Mesodermal cell (in vitro differentiated cells): ENCODE measurements at regions not wholly inside any gene's neighbourhood (a gene's known extent, or its start where the extent isn't known, plus 50 kb on each side); places are given as distances from the start of the nearest gene placed in this dataset.
"Not testable (repeated sequence)": the region's sequence is repeated elsewhere in the genome, so short reads cannot be mapped to it uniquely, and the experiment has no call there.

Source experiments
- H3K27ac ChIP-seq: 2 replicates; pipeline ENCODE4 v1.7.0; 2013; ENCODE audit warnings: mild to moderate bottlenecking, low read depth, low read length, moderate library complexity; ENCODE audit not compliant: severe bottlenecking
- H3K36me3 ChIP-seq: 2 replicates; pipeline ENCODE4 v1.7.1; 2013; ENCODE audit warnings: mild to moderate bottlenecking, low read length, moderate library complexity; ENCODE audit not compliant: control insufficient read depth, insufficient read depth
- H3K4me1 ChIP-seq: one replicate; pipeline ENCODE4 v1.7.1; 2013; ENCODE audit warnings: mild to moderate bottlenecking, low read length; ENCODE audit not compliant: insufficient read depth, control insufficient read depth, poor library complexity, severe bottlenecking
- H3K4me3 ChIP-seq: 2 replicates; pipeline ENCODE4 v1.7.0; 2013; ENCODE audit warnings: low read length, control low read depth, mild to moderate bottlenecking; ENCODE audit not compliant: insufficient read depth, poor library complexity, severe bottlenecking; ENCODE audit errors: extremely low read depth
- H3K9me3 ChIP-seq: 2 replicates; pipeline ENCODE4 v1.7.1; 2013; ENCODE audit warnings: mild to moderate bottlenecking, low read length, moderate library complexity; ENCODE audit not compliant: control insufficient read depth
- WGBS, 2 experiments: methylation state at CpG; one replicate each; pipeline ENCODE4 v1.1.5; 2013; ENCODE audit warnings: missing lambda C conversion rate in 2 of 2; ENCODE audit not compliant: insufficient coverage in 2 of 2; 5-methylcytosine and 5-hydroxymethylcytosine counted together

DNA sequence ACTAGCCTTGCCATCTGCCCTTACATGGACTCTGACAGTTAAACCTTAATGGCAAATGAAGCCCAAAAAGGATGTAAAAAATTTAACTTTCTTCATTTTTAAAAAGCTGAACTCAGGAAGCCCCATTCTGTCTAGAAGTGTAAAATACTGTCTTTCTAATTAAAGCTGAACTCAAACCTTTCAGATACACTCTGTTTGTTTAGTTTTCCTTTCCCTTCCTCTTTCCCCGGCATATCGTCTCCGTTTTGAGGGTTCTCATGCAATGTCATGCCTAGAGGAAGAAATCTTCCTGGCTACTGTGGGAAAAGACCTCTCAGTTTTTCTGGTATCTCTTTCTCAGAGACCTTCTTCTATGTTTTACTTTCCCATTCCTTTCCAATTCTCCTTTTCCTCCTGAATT lies 841.5 kb downstream of the DTWD2 start:
- Histone ChIP-seq H3K27ac (no peak overlapping the region), H3K4me1 (no peaks in the 10 kb centered on the region), H3K9me3 (no peaks in the 10 kb centered on the region), H3K36me3 (no peaks in the 10 kb centered on the region), H3K4me3 (no peak overlapping the region)
- 89 to 92% methylated on average over 2 to 3 of the region's 3 CpGs for WGBS, 2 experiments

DNA sequence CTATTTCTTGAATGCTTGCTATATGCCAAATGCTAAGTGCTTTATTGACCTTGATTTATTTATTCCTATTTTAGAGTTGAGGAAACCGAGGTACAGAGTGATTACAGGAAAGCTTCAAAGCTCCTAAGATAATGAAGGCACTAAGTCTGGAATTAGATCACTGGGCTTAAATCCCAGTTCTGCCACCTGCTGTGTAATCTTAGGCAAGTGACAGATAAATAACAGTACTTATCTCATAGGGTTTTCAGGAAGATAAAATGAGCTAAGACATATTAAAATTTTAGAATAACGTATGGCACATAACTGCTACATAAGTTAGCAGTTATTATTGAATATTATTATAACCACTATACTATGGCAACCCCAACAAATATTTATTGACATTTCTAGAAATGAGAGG lies 843.8 kb downstream of the DTWD2 start:
- Histone ChIP-seq H3K36me3 (no peaks in the 10 kb centered on the region), H3K4me1 (no peaks in the 10 kb centered on the region), H3K9me3 (no peaks in the 10 kb centered on the region), H3K27ac (no peak overlapping the region), H3K4me3 (no peak overlapping the region)
- WGBS, 2 experiments = 90% methylated on average over 1 of the region's 2 CpGs; no CpG with 5 or more reads in 1 of the 2 experiments

DNA sequence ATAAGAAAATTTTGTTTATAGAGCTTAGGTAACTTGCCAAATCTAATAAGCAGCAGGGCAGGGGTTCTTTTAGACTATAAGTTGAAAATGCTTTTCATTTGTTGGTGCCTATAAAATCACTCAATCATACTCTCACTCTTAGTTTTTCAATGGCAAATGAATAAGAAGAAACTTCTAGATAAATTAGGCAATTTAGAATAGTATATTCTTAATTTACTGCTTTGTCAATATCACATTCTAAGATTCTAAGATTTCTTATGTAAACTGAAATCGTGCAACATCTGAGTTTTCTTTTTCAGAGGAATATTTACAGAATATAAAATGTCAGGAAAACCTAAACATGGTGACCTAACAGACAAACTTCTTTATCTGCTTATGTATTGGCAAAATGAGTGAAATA lies 849.0 kb downstream of the DTWD2 start:
- H3K27ac ChIP-seq = no peak overlapping the region
- H3K36me3 ChIP-seq = no peaks in the 10 kb centered on the region
- no peak overlapping the region for H3K4me3 ChIP-seq
- no peaks in the 10 kb centered on the region for H3K4me1 ChIP-seq
- H3K9me3 ChIP-seq = no peaks in the 10 kb centered on the region
- no CpG with 5 or more reads among the region's 1 CpG for WGBS, 2 experiments

DNA sequence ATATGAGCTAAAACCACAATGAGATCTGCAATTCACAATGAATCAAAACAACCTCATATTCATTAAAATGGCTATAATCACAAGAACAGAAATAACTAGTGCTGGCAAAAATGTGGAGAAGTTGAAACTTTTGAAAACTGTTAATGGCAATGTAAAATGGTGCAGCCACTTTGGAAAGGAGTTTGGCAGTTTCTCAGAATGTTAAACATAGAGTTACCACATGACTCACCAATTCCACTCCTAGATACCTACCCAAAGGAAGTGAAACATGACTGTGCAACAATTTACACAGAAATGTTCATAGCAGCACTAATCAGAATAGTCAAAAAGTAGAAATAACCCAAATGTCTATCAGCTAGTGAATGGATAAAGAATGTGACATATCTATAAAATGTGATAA lies 862.2 kb downstream of the DTWD2 start:
- no peaks in the 10 kb centered on the region for H3K4me1 ChIP-seq
- H3K9me3 ChIP-seq = no peaks in the 10 kb centered on the region
- H3K4me3 ChIP-seq = no peak overlapping the region
- no peaks in the 10 kb centered on the region for H3K36me3 ChIP-seq
- no peak overlapping the region for H3K27ac ChIP-seq

DNA sequence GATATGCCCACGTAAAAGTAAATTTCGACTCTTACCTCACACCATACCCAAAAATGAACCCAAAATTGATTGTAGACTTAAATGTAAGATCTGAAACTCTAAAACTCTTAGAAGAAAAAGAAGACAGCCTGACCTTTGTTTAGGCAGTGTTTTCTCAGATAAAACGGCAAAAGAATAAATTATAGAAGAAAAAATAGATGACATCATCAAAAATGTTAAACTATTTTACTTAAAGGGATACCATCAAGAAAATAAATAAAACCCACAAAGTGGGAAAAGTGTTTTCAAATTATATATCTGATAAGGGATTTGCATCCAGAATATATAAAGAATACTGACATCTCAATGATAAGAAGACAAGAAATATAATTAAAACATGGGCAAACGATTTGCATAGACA lies 862.7 kb downstream of the DTWD2 start:
- no peak overlapping the region for H3K27ac ChIP-seq
- no peak overlapping the region for H3K4me3 ChIP-seq
- H3K4me1 ChIP-seq = no peaks in the 10 kb centered on the region
- WGBS, 2 experiments = no CpG with 5 or more reads among the region's 4 CpGs
- no peaks in the 10 kb centered on the region for H3K36me3 ChIP-seq
- H3K9me3 ChIP-seq = no peaks in the 10 kb centered on the region

DNA sequence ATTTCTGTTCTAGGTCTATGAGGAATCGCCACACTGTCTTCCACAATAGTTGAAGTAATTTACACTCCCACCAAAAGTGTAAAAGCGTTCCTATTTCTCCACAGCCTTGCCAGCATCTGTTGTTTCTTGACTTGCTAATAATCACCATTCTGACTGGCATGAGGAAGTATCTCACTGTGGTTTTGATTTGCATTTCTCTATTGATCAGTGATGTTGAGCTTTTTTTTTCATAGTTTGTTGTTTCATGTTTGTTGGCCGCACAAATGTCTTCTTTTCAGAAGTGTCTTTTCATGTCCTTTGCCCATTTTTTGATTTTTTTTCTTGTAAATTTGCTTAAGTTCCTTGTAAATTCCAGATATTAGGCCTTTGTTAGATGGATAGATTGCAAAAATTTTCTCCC lies 867.1 kb downstream of the DTWD2 start:
- WGBS, 2 experiments = 90 to 100% methylated on average over 2 to 3 of the region's 3 CpGs
- Histone ChIP-seq H3K27ac (no peak overlapping the region), H3K4me1 (no peaks in the 10 kb centered on the region), H3K9me3 (no peaks in the 10 kb centered on the region), H3K4me3 (no peak overlapping the region), H3K36me3 (no peaks in the 10 kb centered on the region)

DNA sequence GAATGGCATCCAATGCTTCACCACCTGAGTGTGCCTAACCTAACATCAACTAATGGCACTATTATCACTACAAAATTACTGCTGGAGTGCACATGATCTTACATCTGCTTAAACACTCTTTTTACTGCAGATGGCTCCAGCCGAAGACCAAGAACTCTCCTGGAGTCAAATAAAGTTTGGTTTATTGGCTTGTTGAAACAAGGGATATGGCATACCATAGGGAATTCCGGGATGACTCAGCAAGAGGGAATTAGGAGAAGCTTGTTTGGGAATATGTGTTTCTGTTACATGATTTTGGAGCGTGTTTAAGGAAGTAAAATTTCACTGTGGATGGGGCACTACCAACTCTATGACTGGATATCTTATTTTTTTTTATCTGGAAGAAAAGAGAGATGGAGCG lies 872.6 kb downstream of the DTWD2 start:
- Histone ChIP-seq H3K9me3 (no peaks in the 10 kb centered on the region), H3K4me3 (no peak overlapping the region), H3K36me3 (no peaks in the 10 kb centered on the region), H3K27ac (no peak overlapping the region), H3K4me1 (no peaks in the 10 kb centered on the region)
- WGBS, 2 experiments = 83 to 87% methylated on average over 2 to 4 of the region's 4 CpGs

DNA sequence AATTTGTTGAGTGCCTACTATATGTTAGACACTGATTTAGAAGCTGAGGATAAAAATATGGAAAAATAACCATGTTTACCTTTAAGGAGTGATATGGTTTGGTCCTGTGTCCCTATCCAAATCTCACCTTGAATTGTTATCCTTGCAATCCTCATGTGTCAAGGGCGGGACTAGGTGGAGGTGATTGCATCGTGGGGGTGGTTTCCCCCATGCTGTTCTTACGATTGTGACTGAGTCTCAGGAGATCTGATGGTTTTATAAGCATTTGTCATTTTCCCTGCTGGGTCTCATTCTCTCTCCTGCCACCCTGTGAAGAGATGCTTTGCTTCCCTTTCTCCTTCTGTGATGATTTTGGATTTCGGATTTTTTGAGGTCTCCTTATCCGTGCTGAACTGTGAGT lies 876.4 kb downstream of the DTWD2 start:
- no peak overlapping the region for H3K4me3 ChIP-seq
- WGBS, 2 experiments = 80% methylated on average over 1 of the region's 5 CpGs; no CpG with 5 or more reads in 1 of the 2 experiments

DNA sequence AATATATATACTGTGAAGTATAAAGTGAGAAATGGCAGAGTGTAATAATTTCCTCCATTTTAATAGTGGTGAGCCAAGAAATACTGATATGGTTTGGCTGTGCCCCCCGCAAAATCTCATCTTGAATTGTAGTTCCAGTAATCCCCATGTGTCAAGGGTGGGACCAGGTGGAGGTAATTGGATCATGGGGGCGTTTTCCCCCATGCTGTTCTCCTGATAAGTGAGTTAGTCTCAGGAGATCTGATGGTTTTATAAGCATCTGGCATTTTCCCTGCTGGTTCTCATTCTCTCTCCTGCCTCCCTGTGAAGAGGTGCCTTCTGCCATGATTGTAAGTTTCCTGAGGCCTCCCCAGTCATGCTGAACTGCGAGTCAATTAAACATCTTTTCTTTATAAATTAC lies 881.1 kb downstream of the DTWD2 start:
- H3K36me3 ChIP-seq, H3K4me3 ChIP-seq, H3K27ac ChIP-seq, H3K9me3 ChIP-seq, H3K4me1 ChIP-seq: not testable (repeated sequence)
- no CpG with 5 or more reads among the region's 3 CpGs for WGBS, 2 experiments

More for the DNA sequence above, 876.4 kb downstream of the DTWD2 start:
- H3K9me3 ChIP-seq = no peaks in the 10 kb centered on the region
- no peaks in the 10 kb centered on the region for H3K4me1 ChIP-seq
- H3K36me3 ChIP-seq = no peaks in the 10 kb centered on the region
- no peak overlapping the region for H3K27ac ChIP-seq

DNA sequence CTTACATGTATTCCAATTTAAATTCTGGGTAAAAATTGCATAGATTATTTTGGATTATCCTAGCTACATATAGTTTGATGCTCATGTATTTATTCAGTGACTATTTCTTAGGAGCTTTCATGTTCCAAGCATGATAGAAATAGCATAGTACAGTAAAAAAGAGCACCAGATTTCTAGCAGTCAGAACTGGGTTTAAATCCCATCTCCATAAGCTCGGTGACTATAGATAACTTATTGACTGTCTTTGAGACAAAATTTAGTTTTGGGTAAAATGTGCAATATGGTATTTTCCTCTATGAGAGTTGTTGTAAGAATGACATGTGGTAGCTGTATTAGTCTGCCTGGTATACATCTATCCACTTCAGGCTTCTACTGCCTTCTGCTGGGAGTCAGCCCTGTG lies 889.6 kb downstream of the DTWD2 start:
- no peaks in the 10 kb centered on the region for H3K9me3 ChIP-seq
- H3K4me1 ChIP-seq = no peaks in the 10 kb centered on the region
- H3K4me3 ChIP-seq = no peak overlapping the region
- 67 to 83% methylated on average over 1 of the region's 1 CpG for WGBS, 2 experiments
- no peaks in the 10 kb centered on the region for H3K36me3 ChIP-seq
- H3K27ac ChIP-seq = no peak overlapping the region

DNA sequence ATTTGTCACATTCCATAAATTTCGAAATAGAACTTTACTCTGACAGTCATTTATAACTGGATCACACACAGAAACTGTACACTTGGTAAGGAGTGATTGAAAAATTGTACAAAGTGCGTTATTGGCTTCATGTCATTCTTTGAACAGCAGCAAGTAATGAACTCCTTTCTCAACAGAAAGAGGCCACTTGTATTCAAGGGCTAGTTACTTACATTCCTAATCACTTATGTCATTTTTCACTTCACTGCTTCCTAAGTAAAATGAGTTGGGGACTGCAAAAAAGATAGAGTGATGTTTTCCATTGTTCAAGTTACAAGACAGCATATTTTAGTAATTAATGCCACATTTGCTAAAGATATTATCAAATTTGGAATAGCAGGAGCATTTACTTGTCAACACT lies 893.2 kb downstream of the DTWD2 start:
- no peaks in the 10 kb centered on the region for H3K4me1 ChIP-seq
- WGBS, 2 experiments = no CpG with 5 or more reads among the region's 2 CpGs
- no peaks in the 10 kb centered on the region for H3K9me3 ChIP-seq
- H3K27ac ChIP-seq = no peak overlapping the region
- no peak overlapping the region for H3K4me3 ChIP-seq
- no peaks in the 10 kb centered on the region for H3K36me3 ChIP-seq

DNA sequence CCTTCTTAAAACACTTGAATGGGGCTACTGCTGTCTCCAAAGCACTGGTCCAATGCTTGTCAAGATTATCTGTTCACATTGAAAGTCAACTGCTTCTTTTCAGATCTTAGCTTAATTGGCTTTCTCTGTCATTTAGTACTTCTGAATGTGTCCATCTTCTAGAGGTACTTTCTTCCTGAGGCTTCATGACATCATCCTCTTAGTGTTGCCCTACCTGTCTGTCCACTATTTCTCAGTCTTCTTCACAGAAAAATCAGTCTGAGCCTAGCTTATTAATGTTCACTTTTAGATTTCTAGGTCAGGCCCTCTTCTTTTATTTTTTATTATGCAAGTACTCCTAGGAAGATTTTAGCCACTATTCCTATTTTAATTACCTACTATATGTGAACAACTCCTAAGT lies 899.9 kb downstream of the DTWD2 start:
- Histone ChIP-seq H3K9me3 (no peaks in the 10 kb centered on the region), H3K4me1 (no peaks in the 10 kb centered on the region), H3K36me3 (no peaks in the 10 kb centered on the region), H3K4me3 (no peak overlapping the region), H3K27ac (no peak overlapping the region)
